GM12878 (cell line): ENCODE measurements at regions not wholly inside any gene's neighbourhood (a gene's known extent, or its start where the extent isn't known, plus 50 kb on each side); places are given as distances from the start of the nearest gene placed in this dataset.

Experiments used
- ATAC-seq: fragments of 200-7000 bp; cut with Tn5 transposase; 3 replicates; pipeline ENCODE4 v1.9.1; 2020; ENCODE audit warnings: mild to moderate bottlenecking, moderate library complexity
- BruUV-seq: library from RNA; stranded (reverse); fragments of 400-500 nt; replicated peaks from 2 replicates; lab custom pipeline; 2021; lab: Mats Ljungman, UMichigan
- CTCF ChIA-PET: fragments of 300-600 bp; sonication (Branson Sonifier 250); formaldehyde crosslinking; extraction: SDS; loops from one replicate; lab custom pipeline; 2021; ENCODE audit warnings: inconsistent platforms; lab: Yijun Ruan, JAX
- POLR2A ChIA-PET: fragments of 350-600 bp; formaldehyde crosslinking; extraction: SDS; loops from one replicate; lab custom pipeline; 2021; ENCODE audit warnings: inconsistent platforms; lab: Charles Lee
- RAD21 ChIA-PET: fragments of 300-600 bp; sonication (Branson Sonifier 250); formaldehyde crosslinking; loops from one replicate; lab custom pipeline; 2023; ENCODE audit warnings: antibody characterized with exemption; ENCODE audit not compliant: unreplicated experiment; lab: Charles Lee
- SMC1A ChIA-PET: fragments of 300-600 bp; sonication (Branson Sonifier 250); formaldehyde crosslinking; loops from one replicate; lab custom pipeline; 2023; ENCODE audit not compliant: unreplicated experiment, uncharacterized antibody; lab: Charles Lee
- DNase-seq: peaks from one replicate; pipeline ENCODE4 v3.0.0-alpha.2; 2011; ENCODE audit warnings: low read depth, low spot score
- FAIRE-seq: peaks from 3 replicates; lab custom pipeline; 2011; peaks lifted over from hg19 to GRCh38; lab: Jason Lieb, UNC
- H2AFZ ChIP-seq: 2 replicates; pipeline ENCODE4 v1.6.0; 2011; ENCODE audit warnings: low read depth, low read length, control low read depth; ENCODE audit not compliant: control insufficient read depth
- H3K27ac ChIP-seq: 2 replicates; pipeline ENCODE4 v1.5.1; 2011; ENCODE audit warnings: control low read depth; ENCODE audit not compliant: control insufficient read depth, insufficient read depth
- H3K27me3 ChIP-seq, 2 experiments: replicated peaks in 1 of 2; 2 replicates each; pipeline versions ENCODE4 v1.6.0 to v1.6.1; 2011; ENCODE audit warnings: low read length in 1 of 2; ENCODE audit not compliant: control insufficient read depth in 2 of 2, insufficient read depth in 2 of 2
- H3K36me3 ChIP-seq, 2 experiments: 2 replicates each; pipeline ENCODE4 v1.5.1; 2011; ENCODE audit warnings: low read length in 1 of 2; ENCODE audit not compliant: control insufficient read depth in 2 of 2, insufficient read depth in 2 of 2
- H3K4me1 ChIP-seq: 2 replicates; pipeline ENCODE4 v1.6.1; 2011; ENCODE audit warnings: mild to moderate bottlenecking, low read length, moderate library complexity, mixed read lengths; ENCODE audit not compliant: control insufficient read depth, insufficient read depth
- H3K4me2 ChIP-seq: 2 replicates; pipeline ENCODE4 v1.6.0; 2011; ENCODE audit warnings: control low read depth; ENCODE audit not compliant: control insufficient read depth, insufficient read depth
- H3K4me3 ChIP-seq: fragments of 200-600 bp; sonication (generic); 2 replicates; pipeline ENCODE4 v1.5.1; 2016
- H3K79me2 ChIP-seq: 2 replicates; pipeline ENCODE4 v1.6.0; 2011; ENCODE audit warnings: low read length; ENCODE audit not compliant: control insufficient read depth, insufficient read depth
- H3K9ac ChIP-seq: 2 replicates; pipeline ENCODE4 v1.8.0; 2011; ENCODE audit warnings: low read length, control low read depth, mixed read lengths; ENCODE audit not compliant: control insufficient read depth, insufficient read depth
- H3K9me3 ChIP-seq: replicated peaks from 3 replicates; pipeline ENCODE4 v1.5.1; 2011; ENCODE audit warnings: mild to moderate bottlenecking, low read length; ENCODE audit not compliant: control insufficient read depth, insufficient read depth
- H4K20me1 ChIP-seq: 2 replicates; pipeline ENCODE4 v1.6.0; 2011; ENCODE audit not compliant: control insufficient read depth, insufficient read depth
- CBFB ChIP-seq: IDR thresholded peaks from 2 replicates; pipeline ENCODE4 v1.6.1; 2016; ENCODE audit warnings: antibody characterized with exemption, low read depth
- MTA3 ChIP-seq: IDR thresholded peaks from 2 replicates; pipeline ENCODE4 v1.6.1; 2012; ENCODE audit warnings: low read length, inconsistent platforms, borderline replicate concordance
- RB1 ChIP-seq: fragments of 450-650 bp; formaldehyde crosslinking; IDR thresholded peaks from 2 replicates; pipeline ENCODE4 v1.6.1; 2017; ENCODE audit warnings: mild to moderate bottlenecking, borderline replicate concordance
- WGBS: methylation state at CpG from one replicate; pipeline ENCODE4 v1.1.6; 2016; ENCODE audit warnings: low lambda C conversion rate; ENCODE audit not compliant: insufficient replicate concordance, insufficient coverage; ENCODE audit errors: missing lambda C conversion rate; 5-methylcytosine and 5-hydroxymethylcytosine counted together
- in situ Hi-C: fragments of 300-500 bp; cut with MboI; formaldehyde crosslinking; loops from 9 replicates; pipeline ENCODE4 v1.14.3; 2018; ENCODE audit warnings: mixed read lengths
- intact Hi-C: fragments of 100-400 bp; cut with micrococcal nuclease; formaldehyde crosslinking; loops from one replicate; pipeline ENCODE4 v1.14.2; 2022; ENCODE audit not compliant: unreplicated experiment

GRCh38 chr19:31180907-31181306 is 168.3 kb downstream of the TSHZ3 start:
- Histone ChIP-seq H3K9ac (no peak overlapping the region), H3K4me3 (no peak overlapping the region), H2AFZ (no peak overlapping the region), H3K9me3 (no peaks in the 10 kb centered on the region; the same call in 2 of the 3 replicates), H4K20me1 (no peaks in the 10 kb centered on the region), H3K79me2 (no peaks in the 10 kb centered on the region), H3K27me3 (no peaks in the 10 kb centered on the region), H3K4me1 (no peaks in the 10 kb centered on the region), H3K36me3 (no peaks in the 10 kb centered on the region), H3K4me2 (no peak overlapping the region), H3K27ac (no peak overlapping the region)
- no peak for TF ChIP-seq MTA3
- no peak for TF ChIP-seq CBFB
- intact Hi-C loops: no loop called here
- WGBS: 47% methylated on average over 2 of the region's 2 CpGs
- no peak for ATAC-seq
- in situ Hi-C loops: no loop called here
- FAIRE-seq: no peak
- POLR2A ChIA-PET: no interaction called here
- CTCF ChIA-PET: no interaction called here
- BruUV-seq: no TSS peak
- SMC1A ChIA-PET: no interaction called here
- RAD21 ChIA-PET: no interaction called here
- no peak for DNase-seq

- in situ Hi-C loops: no loop called here
- TF ChIP-seq RB1: no peak
- CTCF ChIA-PET: no interaction called here
- H3K4me2 ChIP-seq: no peak overlapping the region
- H3K27me3 ChIP-seq: no peaks in the 10 kb centered on the region
- no peak for FAIRE-seq
- H3K27ac ChIP-seq: no peak overlapping the region
- no peaks in the 10 kb centered on the region for H3K36me3 ChIP-seq
- POLR2A ChIA-PET: no interaction called here
- H4K20me1 ChIP-seq: no peaks in the 10 kb centered on the region
- no peaks in the 10 kb centered on the region for H3K4me1 ChIP-seq
- no peak overlapping the region for H3K4me3 ChIP-seq
- DNase-seq: no peak
- no peaks in the 10 kb centered on the region for H3K79me2 ChIP-seq
- H2AFZ ChIP-seq: no peak overlapping the region
- H3K9me3 ChIP-seq: no peaks in the 10 kb centered on the region; the same call in 2 of the 3 replicates
- ATAC-seq: no peak
- SMC1A ChIA-PET: no interaction called here
- RAD21 ChIA-PET: no interaction called here
- no peak overlapping the region for H3K9ac ChIP-seq
- intact Hi-C loops: no loop called here
- 0% methylated on average over 1 of the region's 1 CpG for WGBS
- BruUV-seq: no TSS peak
These were observed 169.8 kb downstream of the TSHZ3 start for GRCh38 chr19:31179471-31179852.
